HL-60/S4 (cell line): ENCODE measurements at regions not wholly inside any gene's neighbourhood (a gene's known extent, or its start where the extent isn't known, plus 50 kb on each side); places are given as distances from the start of the nearest gene placed in this dataset.
"Not testable (repeated sequence)": the region's sequence is repeated elsewhere in the genome, so short reads cannot be mapped to it uniquely, and the experiment has no call there.

ENCODE experiments used
- in situ Hi-C: fragments of 300-500 bp; cut with MboI; formaldehyde crosslinking; loops from 2 replicates; pipeline ENCODE4 v1.14.3; 2022; ENCODE audit warnings: low sequenced_read_pairs

DNA sequence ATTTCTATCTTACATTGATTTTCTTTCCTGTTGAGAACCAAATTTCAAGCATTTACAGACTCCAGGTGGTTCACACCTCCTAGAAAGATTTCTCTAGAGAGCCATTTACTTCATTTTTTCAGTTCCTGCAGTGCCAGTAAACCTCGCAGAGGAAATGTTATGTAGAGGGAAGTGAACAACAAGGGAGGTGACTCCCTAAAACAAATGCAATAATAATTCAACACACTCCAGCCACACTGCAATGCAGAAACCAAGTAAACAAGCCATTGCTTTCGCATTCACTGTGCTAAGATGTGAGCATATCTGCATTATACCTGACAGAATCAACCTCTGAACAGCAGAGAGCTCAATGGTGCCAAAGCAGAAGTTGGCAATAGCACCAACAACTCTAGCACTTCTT is 215.1 kb downstream of the RBM26 start:
- in situ Hi-C loops: no loop called here

DNA sequence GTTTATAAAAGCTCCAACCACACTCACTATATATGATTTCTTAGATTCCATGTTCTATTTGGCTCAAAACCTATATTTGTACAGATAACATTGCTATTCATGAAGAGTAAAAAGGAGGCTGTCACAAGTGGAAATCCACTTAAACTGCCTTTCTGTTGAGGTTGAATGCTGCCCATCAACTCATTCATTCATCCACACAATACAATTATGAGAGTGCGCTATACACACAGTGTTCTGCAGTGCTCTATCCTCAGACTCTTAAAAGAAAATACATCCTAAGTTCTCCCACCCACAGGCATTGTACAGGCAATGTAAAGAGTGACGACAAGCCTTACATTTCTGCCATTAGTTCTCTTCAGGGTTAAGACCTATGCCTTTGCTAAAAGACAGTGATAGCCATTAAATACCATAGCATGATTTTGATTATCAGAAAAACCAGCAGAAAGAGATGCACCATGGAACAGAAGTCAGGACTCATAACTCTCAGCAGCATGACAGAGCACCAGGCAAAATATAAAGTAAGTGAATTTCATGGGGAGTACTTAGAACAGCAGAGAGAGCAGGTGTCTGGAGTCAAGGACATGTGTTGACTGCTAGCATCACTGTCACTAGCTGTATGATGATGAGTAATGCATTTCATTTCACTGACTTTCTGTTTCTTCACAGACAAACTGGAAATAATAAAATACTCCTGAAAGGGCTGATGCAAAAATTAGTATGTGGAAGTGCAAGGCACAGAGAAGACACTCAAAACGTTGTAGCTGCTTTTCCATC is 218.0 kb downstream of the RBM26 start:
- in situ Hi-C loops: no loop called here

DNA sequence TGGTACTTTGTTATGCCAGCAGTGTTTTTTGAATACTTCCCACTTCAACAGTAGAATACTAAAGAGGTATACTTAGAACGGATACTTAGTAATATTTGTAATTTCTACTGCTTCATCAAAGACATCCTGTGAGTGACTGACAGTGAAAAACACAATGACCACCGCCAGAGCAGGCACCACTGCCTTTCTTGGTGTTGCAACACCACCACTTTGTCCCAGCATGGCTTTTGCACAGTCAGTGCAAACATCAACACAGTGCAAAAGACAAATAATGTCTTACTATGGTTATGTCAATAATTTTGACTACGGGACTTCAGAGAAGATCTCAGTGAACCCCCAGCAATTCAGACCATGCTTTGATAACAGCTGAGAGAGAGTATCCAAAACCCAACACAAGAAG is 220.5 kb downstream of the RBM26 start:
- in situ Hi-C loops: no loop called here

DNA sequence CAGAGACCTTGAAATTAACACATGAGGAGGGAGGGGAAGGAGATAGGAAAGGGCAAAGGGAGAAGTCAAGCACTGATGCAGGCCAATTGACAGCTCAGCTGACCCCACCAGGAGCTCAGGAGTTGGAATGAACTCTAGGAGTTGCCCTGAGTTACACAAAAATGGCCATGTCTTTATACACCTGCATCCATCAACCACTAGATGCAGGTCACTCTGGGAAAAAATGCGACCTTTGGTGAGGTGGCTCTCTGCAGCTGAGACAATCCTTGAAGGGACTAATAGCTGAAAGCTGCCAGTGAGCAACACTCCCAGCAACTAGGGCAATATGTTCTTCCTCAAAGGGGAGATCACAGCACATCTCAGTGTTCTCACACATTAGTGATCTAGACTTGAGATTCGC is 222.8 kb downstream of the RBM26 start:
- in situ Hi-C loops: no loop called here

GRCh38 chr13:79173691-79174090 is 232.4 kb downstream of the RBM26 start:
- in situ Hi-C loops: not testable (repeated sequence)

DNA sequence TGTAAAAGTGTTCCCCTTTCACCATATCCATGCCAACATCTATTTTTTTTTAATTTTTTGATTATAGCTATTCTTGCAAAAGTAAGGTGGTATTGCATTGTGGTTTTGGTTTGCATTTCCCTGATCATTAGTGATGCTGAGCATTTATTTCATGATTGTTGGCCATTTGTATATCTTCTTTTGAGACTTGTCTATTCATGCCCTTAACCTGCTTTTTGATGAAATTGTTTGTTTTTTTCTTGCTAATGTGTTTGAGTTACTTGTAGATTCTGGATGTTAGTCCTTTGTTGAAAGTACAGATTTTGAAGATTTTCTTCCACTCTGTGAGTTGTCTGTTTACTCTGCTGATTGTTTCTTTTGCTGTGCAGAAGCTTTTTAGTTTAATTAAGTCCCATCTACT is 233.1 kb downstream of the RBM26 start:
- in situ Hi-C loops: not testable (repeated sequence)

DNA sequence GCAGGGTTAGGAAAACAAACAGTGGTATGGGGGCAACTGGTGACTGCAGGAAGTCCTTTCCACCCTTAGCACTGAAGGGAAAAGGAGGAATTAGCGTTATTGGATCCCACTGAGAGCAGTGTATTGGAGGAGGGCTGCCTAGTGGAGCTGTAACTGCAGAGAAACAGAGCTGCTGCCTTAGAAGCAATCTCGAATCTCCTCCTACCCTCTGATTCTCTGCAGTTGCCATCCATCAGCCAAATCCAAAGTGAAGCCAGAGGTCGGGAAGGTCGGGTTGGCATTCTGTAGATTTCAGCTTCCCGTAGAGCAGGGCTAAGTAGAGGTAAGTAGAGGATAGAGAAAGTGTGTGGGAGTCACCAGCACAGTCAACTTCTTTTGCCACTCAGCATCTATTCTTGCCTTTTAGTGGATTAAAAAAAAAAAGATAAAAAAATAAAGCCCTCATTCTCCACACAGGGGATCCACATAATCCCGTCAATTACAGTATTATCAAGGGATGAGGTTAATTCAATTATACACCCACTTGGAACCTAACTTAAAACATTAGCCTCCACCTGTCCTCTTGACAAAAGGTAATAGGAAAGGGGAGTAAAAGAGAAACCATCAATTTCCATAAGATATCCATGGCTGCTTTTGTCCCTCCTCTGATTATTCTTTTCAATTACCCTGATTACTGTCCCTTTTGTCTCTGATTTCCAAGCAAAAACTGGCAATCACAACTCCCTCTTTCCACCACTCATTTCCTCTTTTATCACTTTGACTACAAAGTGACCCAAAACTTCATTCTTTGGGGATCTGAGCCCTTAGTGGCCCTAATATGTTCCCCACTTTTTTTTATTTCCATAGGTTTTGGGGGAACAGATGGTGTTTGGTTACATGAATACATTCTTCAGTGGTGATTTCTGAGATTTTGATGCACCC is 234.7 kb downstream of the RBM26 start:
- in situ Hi-C loops: no loop called here

- in situ Hi-C loops: no loop called here
Measured at GRCh38 chr13:79160818-79161217, 245.2 kb downstream of the RBM26 start.

GRCh38 chr13:79155883-79156282 is 250.2 kb downstream of the RBM26 start:
- in situ Hi-C loops: no loop called here

GRCh38 chr13:79149210-79149609 is 256.8 kb downstream of the RBM26 start:
- in situ Hi-C loops: no loop called here

- in situ Hi-C loops: no loop called here
Measured at GRCh38 chr13:79141082-79141481, 265.0 kb downstream of the RBM26 start.

GRCh38 chr13:79128158-79128557 is 277.9 kb downstream of the RBM26 start:
- in situ Hi-C loops: no loop called here

- in situ Hi-C loops: no loop called here
Measured at GRCh38 chr13:79126706-79127105, 279.3 kb downstream of the RBM26 start.

- in situ Hi-C loops: no loop called here
Measured at GRCh38 chr13:79124183-79124582, 281.9 kb downstream of the RBM26 start.

GRCh38 chr13:79121286-79121685 is 284.8 kb downstream of the RBM26 start:
- in situ Hi-C loops: no loop called here

GRCh38 chr13:79119578-79120107 is 286.4 kb downstream of the RBM26 start:
- in situ Hi-C loops: no loop called here

GRCh38 chr13:79112016-79112415 is 294.0 kb downstream of the RBM26 start:
- in situ Hi-C loops: no loop called here

- in situ Hi-C loops: no loop called here
Measured at GRCh38 chr13:79108914-79109643, 297.0 kb downstream of the RBM26 start.

- in situ Hi-C loops: no loop called here
Measured at GRCh38 chr13:79098596-79098995, 307.5 kb downstream of the RBM26 start.

DNA sequence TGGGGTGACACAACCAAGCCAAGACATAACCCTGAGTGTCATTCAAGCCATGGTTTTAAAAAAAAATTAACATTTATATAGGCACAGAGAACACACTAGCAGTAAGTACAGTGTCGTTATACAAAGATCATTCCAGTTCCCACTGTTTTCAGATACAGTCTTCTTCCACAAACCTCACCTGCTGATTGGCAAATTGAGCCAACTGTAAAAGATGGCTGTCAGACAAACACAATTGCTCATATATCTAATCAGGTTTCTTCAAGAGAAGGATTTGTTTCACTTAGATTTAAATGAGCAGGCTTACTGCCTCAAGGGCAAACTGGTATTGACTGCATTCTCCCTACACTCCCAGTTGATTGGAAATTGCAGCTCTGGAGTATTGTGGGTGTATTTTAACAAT is 308.9 kb downstream of the RBM26 start:
- in situ Hi-C loops: no loop called here

DNA sequence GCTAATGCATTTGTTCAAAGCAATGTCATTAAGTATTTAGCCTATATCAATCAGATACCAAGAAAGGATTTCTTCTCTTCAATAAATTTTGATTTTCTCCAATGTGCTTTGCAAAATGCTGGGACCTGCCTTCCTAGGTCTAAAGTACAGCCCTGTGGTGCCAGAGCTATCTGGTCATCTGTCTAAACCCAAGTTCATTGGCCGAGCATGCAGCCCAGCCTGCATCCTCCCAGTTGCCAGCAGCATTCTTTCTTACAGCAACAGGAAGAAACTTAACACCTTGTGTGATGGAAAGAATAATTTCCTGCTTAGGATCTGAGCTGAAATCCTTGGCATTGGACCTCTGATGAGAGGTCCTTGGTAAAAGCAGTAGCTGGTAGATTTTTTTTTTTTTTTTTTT is 310.0 kb downstream of the RBM26 start:
- in situ Hi-C loops: no loop called here
